ENCODE measurements at regions not wholly inside any gene's neighbourhood (a gene's known extent, or its start where the extent isn't known, plus 50 kb on each side); places are given as distances from the start of the nearest gene placed in this dataset.

DNA sequence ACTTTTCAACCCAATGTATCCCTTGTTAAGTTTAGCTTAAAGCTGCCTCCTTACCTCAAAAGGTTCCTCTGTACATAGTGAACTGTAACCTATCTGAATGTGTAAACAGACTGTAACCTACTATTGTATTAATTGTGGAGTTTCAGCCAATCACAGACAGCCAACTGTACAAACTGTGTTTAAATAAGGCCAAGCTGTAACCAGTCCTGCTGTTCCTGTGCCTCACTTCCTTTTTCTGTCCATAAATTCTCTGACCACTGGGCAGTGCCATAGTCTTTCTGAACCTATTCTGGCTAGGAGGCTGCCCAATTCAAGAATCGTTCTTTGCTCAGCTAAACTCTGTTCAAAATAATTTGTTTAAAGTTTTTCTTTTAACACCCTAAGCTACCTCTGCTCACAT is 74.7 kb upstream of the DAPK1 start:
- TF ChIP-seq POLR2A (IDR thresholded peaks at IDR 0.05) = no peak
- TF ChIP-seq, protein P1, sequence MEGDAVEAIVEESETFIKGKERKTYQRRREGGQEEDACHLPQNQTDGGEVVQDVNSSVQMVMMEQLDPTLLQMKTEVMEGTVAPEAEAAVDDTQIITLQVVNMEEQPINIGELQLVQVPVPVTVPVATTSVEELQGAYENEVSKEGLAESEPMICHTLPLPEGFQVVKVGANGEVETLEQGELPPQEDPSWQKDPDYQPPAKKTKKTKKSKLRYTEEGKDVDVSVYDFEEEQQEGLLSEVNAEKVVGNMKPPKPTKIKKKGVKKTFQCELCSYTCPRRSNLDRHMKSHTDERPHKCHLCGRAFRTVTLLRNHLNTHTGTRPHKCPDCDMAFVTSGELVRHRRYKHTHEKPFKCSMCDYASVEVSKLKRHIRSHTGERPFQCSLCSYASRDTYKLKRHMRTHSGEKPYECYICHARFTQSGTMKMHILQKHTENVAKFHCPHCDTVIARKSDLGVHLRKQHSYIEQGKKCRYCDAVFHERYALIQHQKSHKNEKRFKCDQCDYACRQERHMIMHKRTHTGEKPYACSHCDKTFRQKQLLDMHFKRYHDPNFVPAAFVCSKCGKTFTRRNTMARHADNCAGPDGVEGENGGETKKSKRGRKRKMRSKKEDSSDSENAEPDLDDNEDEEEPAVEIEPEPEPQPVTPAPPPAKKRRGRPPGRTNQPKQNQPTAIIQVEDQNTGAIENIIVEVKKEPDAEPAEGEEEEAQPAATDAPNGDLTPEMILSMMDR (IDR thresholded peaks at IDR 0.05) = no peak
